NCI-H2196 (cell line): ENCODE measurements at regions not wholly inside any gene's neighbourhood (a gene's known extent, or its start where the extent isn't known, plus 50 kb on each side); places are given as distances from the start of the nearest gene placed in this dataset.

Source experiments
- DNase-seq: peaks from one replicate; lab custom pipeline; 2025; ENCODE audit not compliant: unreplicated experiment; lab: John Stamatoyannopoulos, UW

DNA sequence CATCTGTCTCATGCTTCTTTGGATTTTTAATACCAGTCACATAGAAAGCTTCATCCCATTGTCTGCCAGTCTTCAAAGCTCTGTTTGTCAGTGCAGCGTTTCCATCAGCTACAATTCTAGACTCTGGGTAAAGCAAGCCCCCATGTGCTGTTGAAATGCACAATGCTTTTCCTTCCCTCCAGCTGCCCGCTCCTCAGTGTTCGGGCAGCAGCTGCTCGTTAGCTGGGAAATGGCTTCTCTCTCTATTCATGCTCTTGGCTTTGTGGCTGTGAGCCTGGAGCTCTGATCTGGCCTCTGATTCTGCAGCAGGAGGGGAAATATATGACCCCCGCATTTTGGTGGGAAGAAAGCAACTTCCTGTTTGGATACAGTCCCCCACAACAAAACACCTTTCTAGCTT lies 213.0 kb upstream of the CDYL start:
- DNase-seq, result no peak

DNA sequence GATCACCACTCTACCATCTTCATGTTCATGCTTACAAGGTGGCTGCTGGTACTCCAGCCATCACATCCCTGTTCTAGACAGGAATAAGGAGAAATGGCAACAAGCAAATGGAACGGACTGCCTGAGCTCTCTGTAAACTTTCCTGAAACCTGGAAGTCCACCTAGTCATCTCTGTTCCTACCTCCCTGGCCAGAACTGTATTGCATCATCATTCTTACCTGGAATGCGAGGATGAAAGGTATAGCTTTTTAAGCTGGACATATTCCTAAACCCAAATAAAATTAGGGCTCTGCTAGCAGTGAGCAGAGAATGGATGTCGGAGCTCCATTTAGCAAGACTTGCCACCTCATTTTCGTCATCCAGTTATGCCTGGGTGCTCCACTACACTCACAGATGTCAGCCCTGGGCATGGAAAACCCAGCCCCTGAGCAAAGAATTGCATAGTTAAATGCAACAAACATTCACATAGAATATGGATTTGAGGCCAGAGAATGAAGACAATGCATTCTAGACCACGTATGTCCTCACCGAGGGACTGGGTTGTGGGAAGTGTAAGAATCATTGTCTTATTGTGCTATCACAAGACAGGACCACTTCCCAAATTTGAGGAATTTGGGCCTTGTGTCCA lies 214.3 kb upstream of the CDYL start:
- DNase-seq, result no peak

DNA sequence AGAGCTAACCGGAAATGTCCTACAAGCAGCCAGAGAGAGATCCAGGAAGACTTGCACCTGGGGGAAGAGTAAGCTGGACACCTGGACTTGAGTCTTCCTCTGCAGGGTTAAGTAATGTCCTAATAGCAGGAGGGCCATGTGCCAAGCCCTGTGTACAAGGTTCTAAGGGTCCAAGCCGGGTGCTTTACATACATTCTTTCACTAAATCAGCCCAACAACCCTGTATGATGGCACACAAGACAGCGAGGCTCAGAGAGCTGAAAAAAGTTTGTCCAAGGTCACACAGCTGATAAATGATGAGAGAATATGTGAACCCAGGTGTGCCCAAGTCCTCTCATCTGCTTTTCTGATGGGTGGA lies 215.1 kb upstream of the CDYL start:
- no peak for DNase-seq

DNA sequence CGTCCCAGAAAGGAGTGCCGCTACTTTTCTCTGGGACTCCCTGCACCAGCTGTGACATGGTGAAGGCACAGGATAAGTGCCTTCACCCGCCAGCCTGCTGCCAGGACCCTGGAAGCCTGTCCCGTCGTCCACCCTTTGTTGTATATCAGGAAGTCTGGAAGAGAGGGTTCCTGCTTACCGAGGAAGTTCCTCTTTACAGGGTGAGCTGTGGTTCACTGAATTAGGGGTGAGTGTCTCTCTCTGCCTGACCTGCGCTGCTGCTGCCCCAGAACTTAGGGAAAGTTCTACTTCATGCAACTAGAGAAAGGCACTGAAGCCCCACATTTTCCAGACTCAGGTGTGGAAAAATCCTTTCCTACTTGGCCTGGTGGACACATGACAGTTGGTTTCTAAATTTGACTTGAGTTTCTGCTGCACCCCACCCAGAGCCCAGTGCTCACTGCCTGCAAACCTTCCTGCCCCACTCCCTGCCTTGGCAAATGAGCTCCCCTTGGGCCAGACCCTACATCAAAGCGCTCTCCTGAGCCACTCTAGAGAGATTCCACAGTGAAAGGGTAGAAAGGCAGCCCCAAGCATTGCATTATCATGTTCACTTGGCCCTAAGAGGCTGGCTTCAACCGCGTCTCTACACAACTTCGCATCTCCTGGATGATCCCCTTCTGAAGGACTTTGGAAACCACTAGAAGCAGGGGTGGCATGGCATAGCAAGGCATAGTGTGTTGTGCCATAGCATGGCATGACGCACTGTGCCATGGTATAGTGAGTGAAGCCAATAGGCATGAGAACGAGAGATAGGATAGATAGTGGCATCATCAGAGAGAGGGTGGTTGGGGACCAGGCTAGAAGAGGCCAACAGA lies 215.8 kb upstream of the CDYL start:
- DNase-seq, result no peak

DNA sequence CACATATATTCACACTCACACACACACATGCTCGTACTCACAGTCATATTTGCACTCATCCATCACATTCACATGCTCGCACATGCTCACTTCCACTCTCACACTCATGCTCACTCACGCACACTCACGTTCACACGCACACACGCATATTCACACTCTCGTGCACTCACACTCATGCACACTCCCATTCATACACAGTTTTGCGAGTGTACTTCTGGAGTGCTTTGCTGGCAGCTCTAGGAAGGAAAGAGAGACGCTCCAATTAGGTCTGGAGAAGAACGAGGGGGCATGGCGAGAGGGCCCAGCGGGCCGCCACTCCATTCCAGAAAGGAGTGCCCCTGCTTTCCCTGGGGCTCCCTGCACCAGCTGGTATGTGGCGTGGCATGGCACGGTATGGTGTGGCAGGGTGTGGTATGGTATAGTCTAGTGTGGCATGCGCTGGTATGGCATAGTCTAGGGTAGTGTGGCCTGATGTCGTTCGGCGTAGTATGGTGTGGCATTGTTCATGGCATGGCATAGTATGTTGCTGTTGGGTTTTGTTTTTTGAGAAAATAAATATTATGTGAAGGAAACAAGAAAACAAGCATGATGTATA lies 216.8 kb upstream of the CDYL start:
- DNase-seq, result no peak

DNA sequence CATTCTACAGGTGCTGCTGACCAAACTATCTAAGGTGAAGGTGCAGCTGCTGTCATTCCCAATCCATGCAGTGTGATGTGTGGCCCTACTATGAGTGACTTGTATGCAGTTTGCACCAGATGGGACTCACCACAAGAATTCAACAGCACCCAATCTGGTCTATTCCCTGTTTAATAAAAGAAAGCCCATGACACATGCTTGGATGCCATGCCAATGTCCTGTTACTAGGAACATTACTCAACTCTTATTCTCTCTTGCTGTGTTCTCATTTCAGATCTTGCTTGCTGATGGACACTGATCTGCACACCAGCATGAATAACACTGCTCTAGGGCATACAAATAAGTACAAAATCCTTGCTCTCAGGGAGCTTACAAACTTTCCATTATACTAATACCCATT lies 221.6 kb upstream of the CDYL start:
- no peak for DNase-seq

DNA sequence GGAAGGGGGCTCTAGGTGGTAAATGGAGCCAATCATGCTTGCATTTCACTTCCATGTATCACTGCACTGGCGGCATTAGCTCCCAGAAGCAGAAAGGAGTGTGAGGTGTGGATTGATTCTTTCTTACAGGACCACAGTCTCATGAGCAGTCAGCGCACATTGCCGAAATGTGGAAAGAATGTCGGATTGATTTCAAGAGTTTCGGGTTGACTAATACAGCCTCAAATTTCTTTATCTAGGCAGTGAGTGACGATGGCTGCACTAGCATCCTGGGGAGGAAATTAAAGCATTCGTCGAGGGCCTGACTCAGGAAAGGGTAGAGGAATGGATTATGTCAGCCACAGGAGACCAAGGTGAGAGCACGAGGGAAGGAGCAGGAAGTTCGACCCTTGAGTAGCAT lies 222.8 kb upstream of the CDYL start:
- no peak for DNase-seq

DNA sequence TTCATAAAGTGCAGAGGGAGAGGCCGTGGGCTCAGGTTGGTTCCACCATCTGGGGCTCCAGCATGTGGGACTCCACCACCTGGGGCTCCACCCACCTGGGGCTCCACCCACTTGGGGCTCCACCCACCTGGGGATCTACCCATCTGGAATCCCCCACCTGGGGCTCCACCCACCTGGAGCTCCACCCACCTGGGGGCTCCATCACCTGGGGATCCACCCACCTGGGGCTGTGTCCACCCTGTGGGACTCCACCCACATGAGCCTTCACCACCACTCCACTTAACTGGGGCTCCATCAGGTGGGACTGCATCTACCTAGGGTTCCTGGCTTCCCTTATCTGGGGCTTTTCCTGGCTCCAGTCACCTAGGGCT lies 226.0 kb upstream of the CDYL start:
- no peak for DNase-seq

DNA sequence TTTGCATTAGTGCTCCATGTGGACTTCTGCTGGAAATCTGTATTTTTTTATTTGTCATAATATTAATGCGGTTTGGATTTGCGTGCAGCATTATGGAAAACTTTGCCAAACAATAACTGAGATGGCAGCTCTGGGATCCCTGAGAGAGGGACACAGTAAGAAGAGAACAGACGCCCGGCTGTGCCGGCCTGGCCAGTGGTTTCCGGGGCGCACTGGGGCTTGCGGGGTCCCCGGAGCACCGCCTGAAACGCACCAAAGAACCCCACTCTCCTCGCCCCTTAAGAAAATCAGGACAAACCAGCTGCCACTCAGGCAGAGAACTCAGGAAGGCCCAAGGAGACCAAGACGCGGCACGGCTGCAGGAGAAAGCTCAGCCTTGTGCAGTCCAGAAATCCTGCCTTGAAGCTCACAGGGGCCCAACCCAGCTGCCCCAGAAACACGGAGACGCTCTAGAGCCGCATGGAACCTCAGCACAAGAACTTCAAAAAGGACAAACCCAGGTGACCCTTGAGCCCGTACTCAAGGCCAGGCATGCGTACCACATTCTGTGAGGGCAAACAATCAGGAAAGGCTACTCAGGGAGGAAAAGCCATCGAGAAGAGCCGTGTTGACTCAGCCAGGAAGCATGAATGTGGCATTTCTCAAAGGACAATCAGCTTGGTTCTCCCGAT lies 226.5 kb upstream of the CDYL start:
- DNase-seq, result no peak

DNA sequence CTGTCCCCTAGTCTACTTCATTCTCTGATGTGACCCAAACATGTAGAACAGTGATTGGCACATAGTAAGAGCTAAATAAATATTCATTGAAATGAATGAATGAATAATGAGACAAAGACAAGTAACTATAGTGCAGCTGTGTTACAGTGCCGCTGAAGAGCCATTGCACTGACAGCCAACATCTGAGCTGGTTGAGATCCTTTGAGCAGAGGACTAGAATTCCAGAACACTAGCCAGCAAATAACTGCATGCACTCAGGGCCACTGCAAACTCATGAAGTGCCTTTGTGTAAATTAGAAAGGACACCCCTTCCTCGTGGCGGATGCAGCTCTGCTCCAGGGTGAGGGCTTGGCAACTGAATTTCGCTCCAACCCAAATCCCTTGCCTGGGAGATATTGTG lies 230.3 kb upstream of the CDYL start:
- DNase-seq, result no peak

DNA sequence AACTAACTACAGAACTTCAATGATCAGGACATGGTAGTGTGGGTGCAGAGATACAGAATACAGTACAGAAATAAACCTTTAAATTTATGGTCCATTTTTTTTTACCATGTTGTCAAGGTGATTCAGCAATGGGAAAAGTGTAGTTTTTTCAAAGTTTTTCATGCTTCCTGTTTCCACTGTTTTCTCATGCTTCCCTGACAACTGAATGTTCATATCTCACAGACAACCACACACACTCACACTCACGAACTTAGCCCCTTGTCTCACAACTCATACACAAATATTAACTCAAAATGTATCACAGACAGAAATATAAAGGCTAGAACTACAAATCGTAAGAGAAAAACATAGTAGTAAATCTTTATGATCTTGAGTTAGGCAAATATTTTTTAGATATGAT lies 232.6 kb upstream of the CDYL start:
- no peak for DNase-seq

DNA sequence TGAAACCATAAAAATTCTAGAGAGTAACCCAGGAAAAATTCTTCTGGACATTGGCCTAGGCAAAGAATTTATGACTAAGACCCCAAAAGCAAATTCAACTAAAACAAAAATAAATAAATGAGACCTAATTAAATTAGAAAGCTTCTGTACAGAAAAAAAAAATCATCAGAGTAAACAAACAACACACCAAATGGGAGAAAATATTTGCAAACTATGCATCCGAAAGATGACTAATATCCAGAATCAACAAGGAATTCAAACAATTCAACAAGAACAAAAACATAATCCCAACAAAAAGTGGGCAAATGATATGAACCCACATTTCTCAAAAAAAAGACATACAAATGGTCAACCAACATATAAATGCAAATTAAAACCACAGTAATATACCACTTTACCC lies 242.6 kb upstream of the CDYL start:
- DNase-seq, result no peak

DNA sequence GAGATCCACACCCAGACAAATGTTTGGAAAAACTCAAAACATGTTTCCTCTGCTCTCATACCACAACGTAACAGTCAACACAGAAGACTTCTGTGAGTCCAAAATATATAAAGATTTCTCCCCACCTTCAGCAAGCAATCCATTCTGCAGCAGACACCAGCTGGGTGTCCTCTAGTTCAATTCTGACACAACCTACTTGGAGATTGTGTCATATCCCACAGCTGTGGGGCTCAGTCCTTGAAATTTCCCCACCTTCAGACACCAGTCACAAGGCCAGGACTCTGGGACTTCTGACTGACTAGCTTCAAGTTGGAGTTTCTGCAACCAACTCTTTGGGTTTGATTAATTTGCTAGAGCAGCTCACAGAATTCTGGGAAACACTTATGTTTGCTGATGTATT lies 244.8 kb upstream of the CDYL start:
- no peak for DNase-seq

DNA sequence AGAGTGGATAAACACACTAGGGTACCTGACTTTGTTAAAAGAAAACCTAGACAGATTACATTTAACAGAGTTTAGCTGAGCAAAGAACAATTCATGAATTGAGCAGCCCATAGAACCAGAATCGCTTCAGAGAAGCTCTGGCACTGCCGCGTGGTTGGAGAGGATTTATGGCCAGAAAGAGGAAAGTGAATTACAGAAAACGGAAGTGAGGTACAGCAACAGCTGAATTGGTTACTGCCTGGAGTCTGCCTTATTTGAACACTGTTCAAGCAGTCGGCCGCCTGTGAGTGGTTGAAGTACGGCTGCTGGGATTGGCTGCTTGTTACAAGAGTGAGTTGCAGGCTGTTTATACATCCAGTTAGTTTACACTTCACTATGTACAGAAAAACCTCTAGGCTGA lies 253.8 kb upstream of the CDYL start:
- DNase-seq, result no peak

DNA sequence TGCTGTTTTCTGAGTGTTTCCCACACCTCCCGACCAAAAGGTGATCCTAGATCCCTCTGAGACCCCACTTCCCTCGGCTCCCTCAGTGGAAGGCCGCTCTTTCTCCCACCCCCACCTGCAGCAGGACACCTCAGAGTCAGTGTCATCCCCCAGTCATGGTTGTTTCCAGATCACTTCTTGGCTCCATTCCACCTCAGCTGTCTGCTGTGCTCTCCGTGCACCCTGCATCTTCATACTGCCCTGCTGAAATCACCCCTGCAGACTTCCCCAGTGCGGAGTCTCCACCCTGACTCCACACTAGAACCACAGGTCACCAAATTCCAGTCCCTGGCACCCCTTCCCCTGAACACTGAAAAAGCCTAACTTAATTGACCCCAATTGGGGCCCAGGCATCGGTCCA lies 255.1 kb upstream of the CDYL start:
- DNase-seq, result no peak

DNA sequence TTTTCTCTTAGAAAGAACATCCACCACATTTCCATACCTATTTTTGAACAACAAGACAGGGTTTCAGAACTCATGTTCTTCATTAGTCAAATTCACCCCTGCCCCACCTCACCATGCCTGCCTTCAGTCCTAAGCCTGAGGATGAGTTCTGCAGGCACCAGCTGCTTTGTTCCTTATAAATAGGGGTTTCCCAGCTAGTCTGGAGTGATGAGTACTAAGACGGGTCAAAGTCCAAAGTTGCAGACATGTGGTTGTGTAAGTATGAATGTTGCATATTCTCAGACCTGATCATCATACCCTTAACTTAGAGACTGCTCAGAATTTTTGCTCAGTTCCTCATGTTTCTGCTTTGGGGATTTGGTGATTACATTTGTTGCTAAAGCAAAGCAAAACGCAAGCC lies 257.7 kb upstream of the CDYL start:
- DNase-seq, result no peak

DNA sequence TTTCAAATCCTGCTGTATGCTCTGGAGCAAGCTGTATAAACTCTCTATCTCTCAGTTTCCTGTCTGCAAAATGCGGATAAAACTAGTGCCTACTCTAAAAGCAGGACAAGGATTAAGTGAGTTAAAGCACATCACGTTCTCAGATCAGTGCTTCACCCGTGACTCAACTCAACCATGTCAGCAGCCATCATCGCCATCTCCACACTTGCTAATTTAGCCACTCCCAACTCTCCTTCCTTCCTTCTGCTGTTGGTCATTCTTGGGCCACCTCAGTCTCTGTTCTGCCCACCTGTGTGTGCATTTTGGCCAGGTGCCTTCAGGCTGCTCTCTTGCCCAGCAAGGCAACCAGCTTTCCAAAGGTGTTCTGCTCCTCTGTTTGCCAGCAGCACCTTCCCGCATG lies 260.0 kb upstream of the CDYL start:
- DNase-seq, result no peak

DNA sequence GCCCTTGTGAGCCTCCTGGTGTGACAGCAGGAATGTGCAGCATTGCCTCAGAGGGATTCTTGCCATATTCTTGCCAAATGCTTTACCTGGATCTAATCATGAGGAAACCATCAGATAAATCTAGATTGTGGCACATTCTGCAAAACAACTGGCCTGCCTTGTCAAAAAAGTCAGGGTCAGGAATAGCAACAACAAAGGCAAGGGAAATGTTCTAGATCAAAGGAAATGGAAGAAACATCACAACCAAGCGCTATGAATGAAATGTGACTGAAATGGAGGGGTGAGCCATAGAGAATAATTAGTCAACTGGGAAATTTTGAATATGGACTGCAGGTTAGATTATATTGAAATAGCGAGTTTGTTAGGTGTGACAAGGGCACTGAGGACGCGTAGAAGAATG lies 262.6 kb upstream of the CDYL start:
- no peak for DNase-seq

DNA sequence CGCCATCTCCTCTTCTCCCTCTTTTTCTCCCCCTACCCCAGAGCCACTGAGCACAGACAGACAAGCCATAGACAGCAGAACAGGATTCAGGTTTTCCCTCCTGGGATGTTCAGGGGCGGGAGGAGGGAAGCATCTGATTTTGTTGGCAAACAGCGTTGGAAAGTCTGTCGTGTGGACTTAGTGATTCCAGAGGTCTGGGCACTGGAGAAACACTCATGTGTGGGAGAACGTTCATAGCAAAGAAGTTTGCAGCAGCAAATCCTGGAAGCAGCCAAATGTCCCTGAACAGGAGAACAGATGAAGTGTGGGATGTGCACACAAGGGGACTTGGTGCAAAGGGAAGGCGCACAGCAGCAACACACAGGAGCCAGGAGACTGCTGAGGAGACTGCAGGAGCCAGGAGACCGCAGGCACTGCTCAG lies 264.1 kb upstream of the CDYL start:
- no peak for DNase-seq

DNA sequence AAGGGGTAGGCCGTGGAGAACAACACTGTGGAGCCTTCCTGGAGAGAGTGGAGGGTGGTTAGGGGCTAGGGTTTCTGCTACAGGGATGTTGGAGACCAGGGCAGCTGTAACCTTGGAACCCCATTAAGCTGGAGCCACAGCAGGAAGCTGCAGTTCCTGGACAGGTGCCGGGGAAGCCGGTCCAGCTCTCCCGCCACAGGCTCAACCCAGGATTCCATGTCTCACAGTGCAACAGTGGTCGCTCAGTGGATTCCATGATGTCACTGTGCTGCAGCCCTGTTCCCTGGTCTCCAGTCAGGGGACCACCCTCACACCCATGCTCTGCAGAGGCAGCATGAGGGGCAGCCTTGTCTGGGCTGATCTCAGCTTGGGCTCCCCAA lies 264.6 kb upstream of the CDYL start:
- no peak for DNase-seq

DNA sequence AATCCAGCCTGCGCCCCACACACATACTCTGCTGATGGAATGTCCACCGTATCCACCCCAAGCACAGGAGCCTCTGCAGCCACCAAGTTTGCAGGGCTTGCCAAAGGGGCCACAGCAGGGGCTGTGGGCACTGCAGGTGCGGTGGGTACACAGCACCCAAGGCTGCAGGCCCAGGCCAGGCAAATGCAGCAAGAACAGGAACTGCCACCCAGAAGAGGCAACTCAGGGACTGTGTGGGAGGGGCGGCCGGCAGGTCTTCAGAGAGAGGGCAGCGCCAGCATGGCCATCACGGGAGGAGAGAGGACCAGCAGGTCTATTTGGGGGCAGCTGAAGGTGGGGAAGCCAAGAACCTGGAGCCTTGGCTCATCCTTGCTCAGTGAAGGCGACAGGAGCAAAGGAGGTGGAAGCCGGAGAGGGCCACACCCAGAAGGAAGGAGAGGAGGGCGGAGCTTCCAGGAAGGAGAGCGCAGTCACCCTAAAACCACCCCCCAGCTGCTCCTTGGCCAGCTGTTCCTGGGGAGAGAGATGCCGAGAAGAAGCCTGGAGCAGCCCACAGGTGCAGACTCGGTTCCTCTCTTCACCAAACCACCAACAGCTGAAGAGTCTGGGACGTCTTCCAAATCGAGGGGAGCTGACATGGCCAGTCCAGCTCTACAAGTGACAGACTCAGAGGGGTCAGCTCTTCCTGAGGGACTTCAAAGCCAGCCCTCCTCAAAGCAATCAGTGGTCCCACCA lies 265.1 kb upstream of the CDYL start:
- DNase-seq, result no peak
